GM12875 (cell line): ENCODE measurements at regions not wholly inside any gene's neighbourhood (a gene's known extent, or its start where the extent isn't known, plus 50 kb on each side); places are given as distances from the start of the nearest gene placed in this dataset.
A peak's percentile ranks its signal among the peaks of the same experiment; 100 is the strongest.

Experiments used
- H3K4me3 ChIP-seq: one replicate; pipeline ENCODE4 v1.5.1; 2011; ENCODE audit warnings: low read depth, low read length, control low read depth
- TF ChIP-seq, protein P1 (sequence below): IDR thresholded peaks from 2 replicates; pipeline ENCODE4 v1.5.1; 2011; ENCODE audit warnings: low read depth, mild to moderate bottlenecking, control low read depth, inconsistent platforms, low read length, moderate library complexity, borderline replicate concordance; ENCODE audit not compliant: insufficient read depth

DNA sequence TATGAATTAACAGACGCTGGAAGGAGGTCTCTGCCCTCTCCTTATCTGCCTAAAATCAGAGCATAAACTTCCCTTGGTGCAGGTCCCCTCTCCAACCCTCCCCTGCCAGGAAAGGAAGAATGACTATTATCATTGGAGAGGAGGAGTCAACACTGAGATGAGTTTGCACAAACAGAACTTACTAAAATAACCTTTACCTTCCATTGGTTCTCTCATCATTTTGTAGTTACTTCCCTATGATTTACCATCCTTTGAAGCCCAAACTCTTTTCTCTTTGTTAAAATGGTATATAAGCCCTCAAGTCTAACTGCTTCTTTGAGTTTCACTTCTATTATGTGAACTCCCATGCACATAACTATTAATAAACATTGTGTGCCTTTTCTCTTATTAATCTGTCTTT lies 64.2 kb upstream of the EEA1 start:
- H3K4me3 ChIP-seq = no peak overlapping the region
- TF ChIP-seq, protein P1, sequence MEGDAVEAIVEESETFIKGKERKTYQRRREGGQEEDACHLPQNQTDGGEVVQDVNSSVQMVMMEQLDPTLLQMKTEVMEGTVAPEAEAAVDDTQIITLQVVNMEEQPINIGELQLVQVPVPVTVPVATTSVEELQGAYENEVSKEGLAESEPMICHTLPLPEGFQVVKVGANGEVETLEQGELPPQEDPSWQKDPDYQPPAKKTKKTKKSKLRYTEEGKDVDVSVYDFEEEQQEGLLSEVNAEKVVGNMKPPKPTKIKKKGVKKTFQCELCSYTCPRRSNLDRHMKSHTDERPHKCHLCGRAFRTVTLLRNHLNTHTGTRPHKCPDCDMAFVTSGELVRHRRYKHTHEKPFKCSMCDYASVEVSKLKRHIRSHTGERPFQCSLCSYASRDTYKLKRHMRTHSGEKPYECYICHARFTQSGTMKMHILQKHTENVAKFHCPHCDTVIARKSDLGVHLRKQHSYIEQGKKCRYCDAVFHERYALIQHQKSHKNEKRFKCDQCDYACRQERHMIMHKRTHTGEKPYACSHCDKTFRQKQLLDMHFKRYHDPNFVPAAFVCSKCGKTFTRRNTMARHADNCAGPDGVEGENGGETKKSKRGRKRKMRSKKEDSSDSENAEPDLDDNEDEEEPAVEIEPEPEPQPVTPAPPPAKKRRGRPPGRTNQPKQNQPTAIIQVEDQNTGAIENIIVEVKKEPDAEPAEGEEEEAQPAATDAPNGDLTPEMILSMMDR = no peak

DNA sequence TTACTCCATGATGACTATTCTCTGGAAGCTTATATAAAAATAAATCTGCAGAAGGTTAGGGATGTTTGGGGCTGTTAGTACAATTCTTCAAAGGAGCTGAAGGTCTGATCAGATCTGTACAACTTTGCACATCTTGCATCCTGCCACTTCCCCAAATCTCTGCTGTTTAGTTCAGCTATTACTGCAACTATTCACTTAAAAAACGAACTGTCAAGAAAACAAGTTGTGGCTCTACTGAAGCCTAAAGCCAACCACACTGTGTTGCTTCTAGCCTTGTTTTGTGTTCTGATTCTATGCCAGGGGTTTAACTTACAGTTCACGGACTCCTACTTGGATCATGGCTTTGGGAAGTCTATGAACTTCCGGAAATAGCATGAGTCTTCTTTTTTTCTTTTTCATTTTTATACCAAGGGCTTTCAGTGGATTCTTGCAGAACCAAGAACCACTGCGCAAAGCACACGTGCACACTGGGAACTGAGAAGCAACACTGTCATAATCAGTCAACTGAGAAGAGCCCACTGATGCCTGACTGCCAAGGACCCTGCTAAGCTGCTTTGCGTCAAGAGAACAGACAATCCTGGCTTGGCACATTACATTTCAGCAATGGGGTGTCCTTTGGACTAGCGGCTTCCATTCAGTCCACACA lies 66.3 kb upstream of the EEA1 start:
- H3K4me3 ChIP-seq = peak overlapping the region; percentile 29
- TF ChIP-seq, protein P1 = no peak

DNA sequence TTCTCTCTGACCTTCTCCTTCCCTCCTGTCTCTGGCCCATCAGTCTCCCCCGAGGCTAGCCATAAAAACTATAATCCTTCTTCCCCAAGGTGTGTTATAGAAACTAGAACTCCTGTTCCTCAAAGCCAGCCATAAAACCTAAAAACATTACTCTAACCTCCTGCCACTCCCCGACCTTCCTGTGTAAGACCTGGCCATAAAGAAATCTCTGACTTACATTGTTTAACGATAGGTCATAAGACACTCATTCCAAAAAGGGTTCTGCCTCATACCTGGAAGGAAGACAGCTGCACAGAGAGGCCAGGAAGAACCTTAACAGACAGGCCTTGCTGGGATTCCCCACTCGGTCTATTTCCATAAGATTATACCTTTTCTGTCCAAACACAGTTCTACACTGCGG lies 70.9 kb upstream of the EEA1 start:
- TF ChIP-seq, protein P1 = no peak
- no peak overlapping the region for H3K4me3 ChIP-seq

DNA sequence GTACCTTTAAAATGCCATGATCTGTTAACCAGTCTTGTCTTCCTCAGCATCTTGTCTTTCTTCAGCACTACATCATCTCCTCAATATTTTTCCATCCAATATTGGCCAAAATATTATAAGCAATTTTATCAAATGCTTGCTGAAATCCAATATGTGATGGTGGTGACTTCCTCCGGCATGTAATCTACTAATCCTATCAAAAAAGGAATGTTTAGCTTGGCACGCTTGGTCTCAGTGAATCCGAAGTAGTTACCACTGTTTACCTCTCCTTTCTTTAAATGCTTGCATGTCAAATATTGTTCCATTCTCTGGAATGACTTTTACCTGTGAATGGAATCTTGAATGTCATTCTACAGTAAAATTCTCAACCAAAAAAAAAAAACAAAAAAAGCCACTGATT lies 72.3 kb upstream of the EEA1 start:
- H3K4me3 ChIP-seq = no peak overlapping the region
- TF ChIP-seq, protein P1 = no peak

DNA sequence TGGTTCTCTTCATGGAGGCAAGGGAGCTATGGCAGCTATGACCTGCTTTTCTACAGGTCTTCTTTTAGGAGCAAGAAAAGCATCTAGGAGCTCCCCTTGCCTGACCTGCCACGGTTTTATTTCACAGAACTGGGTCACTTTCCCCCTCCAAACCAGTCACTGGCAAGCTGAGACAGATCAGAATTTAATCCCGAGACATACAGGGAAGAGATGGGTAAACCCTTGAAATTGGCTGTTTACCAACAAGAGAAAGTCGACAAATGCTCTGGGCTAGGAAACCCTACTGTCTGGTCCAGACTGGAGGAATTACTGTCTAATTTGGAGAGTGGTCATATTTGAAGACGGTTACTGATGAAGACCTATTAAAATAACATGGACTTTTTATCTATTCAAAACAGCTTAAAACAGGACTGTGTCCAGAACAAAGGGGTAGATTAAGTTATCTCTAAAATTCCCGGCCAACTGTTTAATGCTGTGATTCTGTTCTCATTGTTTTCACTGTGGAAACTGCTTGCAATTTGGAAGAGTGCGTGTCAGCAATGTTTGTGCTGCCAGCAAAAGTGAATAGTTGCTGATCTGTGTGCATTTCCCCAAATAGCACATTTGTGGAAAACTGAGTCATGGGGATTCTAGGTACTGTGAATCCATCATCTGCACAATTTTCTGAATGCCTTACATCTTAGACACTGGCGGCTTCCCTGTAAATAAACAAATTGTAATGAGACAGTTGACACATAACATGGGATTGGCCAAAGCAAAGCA lies 73.4 kb upstream of the EEA1 start:
- TF ChIP-seq, protein P1 = no peak
- H3K4me3 ChIP-seq = no peak overlapping the region

DNA sequence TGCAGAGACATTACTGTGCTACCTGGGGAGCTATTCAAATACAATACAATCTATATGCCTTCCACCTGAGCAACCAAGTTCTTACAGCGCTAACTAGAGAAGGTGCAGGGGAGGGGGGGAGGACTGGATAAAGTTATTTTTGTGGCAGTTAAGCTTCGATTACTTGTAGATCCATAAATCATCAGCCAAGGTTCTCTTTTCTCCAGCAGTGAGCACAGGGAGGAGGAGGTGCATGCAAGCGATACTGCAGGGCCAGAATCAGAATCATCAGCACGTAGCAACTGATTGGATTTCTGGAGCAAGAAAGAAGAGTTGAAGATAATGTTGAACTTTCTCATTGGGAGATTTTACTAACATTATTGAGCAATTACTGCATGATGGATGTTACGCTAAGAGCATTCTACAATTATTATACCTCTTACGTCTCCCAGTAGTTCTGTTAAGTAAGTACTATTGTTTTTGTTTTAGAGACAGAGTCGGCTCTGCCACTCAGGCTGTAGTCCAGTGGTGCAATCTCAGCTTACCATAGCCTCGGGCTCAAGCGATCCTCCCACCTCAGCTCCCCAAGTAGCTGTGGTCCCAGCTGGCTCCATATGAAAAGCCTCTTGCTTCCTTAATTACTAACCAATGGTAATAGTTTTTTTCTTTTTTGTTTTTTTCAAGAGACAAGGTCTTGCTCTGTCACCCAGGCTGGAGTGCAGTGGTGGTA lies 74.6 kb upstream of the EEA1 start:
- H3K4me3 ChIP-seq = no peak overlapping the region
- TF ChIP-seq, protein P1 = no peak
